Neuronal stem cell (in vitro differentiated cells): ENCODE measurements at regions not wholly inside any gene's neighbourhood (a gene's known extent, or its start where the extent isn't known, plus 50 kb on each side); places are given as distances from the start of the nearest gene placed in this dataset.

Source experiments
- DNase-seq: peaks from one replicate; pipeline ENCODE4 v3.0.0-alpha.2; 2013; ENCODE audit warnings: low spot score
- H2AFZ ChIP-seq: one replicate; pipeline ENCODE4 v1.6.1; 2013; ENCODE audit warnings: mild to moderate bottlenecking, low read length, inconsistent platforms
- H2AK5ac ChIP-seq: 2 replicates; pipeline ENCODE4 v1.6.1; 2013; ENCODE audit warnings: low read depth, mild to moderate bottlenecking, inconsistent platforms, low read length, moderate library complexity, mixed read lengths
- H2BK120ac ChIP-seq: 2 replicates; pipeline ENCODE4 v1.6.1; 2013; ENCODE audit warnings: low read depth, mild to moderate bottlenecking, inconsistent platforms, low read length, moderate library complexity, mixed read lengths
- H2BK12ac ChIP-seq: one replicate; pipeline ENCODE4 v1.6.1; 2013; ENCODE audit warnings: low read length, inconsistent platforms
- H2BK15ac ChIP-seq: 2 replicates; pipeline ENCODE4 v1.6.1; 2013; ENCODE audit warnings: mild to moderate bottlenecking, low read length, inconsistent platforms, mixed read lengths
- H2BK5ac ChIP-seq: one replicate; pipeline ENCODE4 v1.6.1; 2013; ENCODE audit warnings: inconsistent platforms, mild to moderate bottlenecking, low read length, moderate library complexity
- H3K14ac ChIP-seq: one replicate; pipeline ENCODE4 v1.6.1; 2013; ENCODE audit warnings: low read length, inconsistent platforms
- H3K18ac ChIP-seq: 2 replicates; pipeline ENCODE4 v1.6.1; 2013; ENCODE audit warnings: low read length, inconsistent platforms
- H3K23ac ChIP-seq: 2 replicates; pipeline ENCODE4 v1.6.1; 2013; ENCODE audit warnings: low read depth, mild to moderate bottlenecking, mixed read lengths, low read length, inconsistent platforms; ENCODE audit not compliant: poor library complexity
- H3K27ac ChIP-seq: replicated peaks from 3 replicates; pipeline ENCODE4 v1.5.1; 2013; ENCODE audit warnings: low read length, inconsistent platforms
- H3K27me3 ChIP-seq, 3 experiments: 2 replicates each; pipeline ENCODE4 v1.6.1; 2013; ENCODE audit warnings: low read length in 3 of 3, mild to moderate bottlenecking in 2 of 3, inconsistent platforms in 1 of 3, low read depth in 1 of 3, mixed read lengths in 1 of 3, moderate library complexity in 1 of 3; ENCODE audit not compliant: control insufficient read depth in 3 of 3, insufficient read depth in 3 of 3
- H3K36me3 ChIP-seq, 2 donors: replicated peaks in 1 of 2; 2 replicates each; pipeline ENCODE4 v1.6.1; 2013; ENCODE audit warnings: low read length in 2 of 2; ENCODE audit not compliant: control insufficient read depth in 2 of 2, insufficient read depth in 2 of 2
- H3K4ac ChIP-seq: 2 replicates; pipeline ENCODE4 v1.6.1; 2013; ENCODE audit warnings: inconsistent platforms, mild to moderate bottlenecking, low read length, moderate library complexity
- H3K4me1 ChIP-seq, 2 donors: 1 replicate in 1 of 2; 2 replicates in 1 of 2; pipeline ENCODE4 v1.6.1; 2013; ENCODE audit warnings: low read length in 2 of 2, low read depth in 1 of 2; ENCODE audit not compliant: control insufficient read depth in 2 of 2, insufficient read depth in 1 of 2
- H3K4me2 ChIP-seq: one replicate; pipeline ENCODE4 v1.6.1; 2013; ENCODE audit warnings: mild to moderate bottlenecking, low read length, inconsistent platforms; ENCODE audit not compliant: insufficient read depth, poor library complexity, severe bottlenecking
- H3K4me3 ChIP-seq, 2 donors: 2 replicates each; pipeline ENCODE4 v1.5.1; 2013; ENCODE audit warnings: low read length in 2 of 2, mild to moderate bottlenecking in 2 of 2, inconsistent platforms in 1 of 2, moderate library complexity in 1 of 2
- H3K79me1 ChIP-seq: one replicate; pipeline ENCODE4 v1.6.1; 2013; ENCODE audit warnings: low read depth, mild to moderate bottlenecking, inconsistent platforms, low read length, moderate library complexity
- H3K9ac ChIP-seq: one replicate; pipeline ENCODE4 v1.6.1; 2013; ENCODE audit warnings: mild to moderate bottlenecking, low read depth, low read length, inconsistent platforms; ENCODE audit not compliant: poor library complexity
- H3K9me3 ChIP-seq, 2 donors: replicated peaks in 1 of 2; 2 replicates each; pipeline versions ENCODE3 to v1.6.1; 2013; ENCODE audit warnings: low read length in 2 of 2, mild to moderate bottlenecking in 2 of 2, inconsistent platforms in 1 of 2, low read depth in 1 of 2, mixed read lengths in 1 of 2, moderate library complexity in 1 of 2; ENCODE audit not compliant: control insufficient read depth in 2 of 2, insufficient read depth in 1 of 2
- H4K8ac ChIP-seq: one replicate; pipeline ENCODE4 v1.6.1; 2013; ENCODE audit warnings: low read depth, mild to moderate bottlenecking, inconsistent platforms, low read length, moderate library complexity
- H4K91ac ChIP-seq: one replicate; pipeline ENCODE4 v1.6.1; 2013; ENCODE audit warnings: low read length, low read depth, mild to moderate bottlenecking, inconsistent platforms; ENCODE audit not compliant: poor library complexity
- WGBS, 2 donors: extraction: QIAGEN DNeasy Blood & Tissue Kit; methylation state at CpG; one replicate each; pipeline ENCODE4 v1.1.7; 2013; ENCODE audit warnings: missing lambda C conversion rate in 2 of 2, mixed read lengths in 1 of 2; ENCODE audit not compliant: insufficient read length in 2 of 2, insufficient replicate concordance in 1 of 2; ENCODE audit errors: extremely low coverage in 2 of 2; 5-methylcytosine and 5-hydroxymethylcytosine counted together

DNA sequence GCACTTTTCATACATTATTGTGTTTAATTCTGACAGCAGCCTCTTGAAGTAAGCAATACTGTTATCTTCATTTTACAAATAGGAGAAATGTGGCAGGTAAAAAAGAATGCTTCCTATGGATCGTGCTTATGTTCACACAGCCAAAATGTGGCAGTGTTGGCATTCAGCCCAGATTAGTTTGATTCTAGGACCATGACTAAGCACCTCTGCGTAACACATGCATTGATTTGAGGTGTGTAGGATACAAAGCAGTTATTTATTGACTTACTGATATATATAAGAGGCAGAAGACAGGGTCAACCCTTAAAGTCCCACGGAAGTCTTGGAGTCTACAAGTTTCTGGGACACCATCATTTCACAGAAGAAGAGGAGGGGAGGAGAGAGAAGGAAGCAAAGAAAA lies 1144.4 kb upstream of the GOT2 start:
- Histone ChIP-seq H3K14ac (no peak overlapping the region), H3K27ac (no peak overlapping the region), H2AK5ac (no peak overlapping the region), H3K9ac (no peak overlapping the region), H3K9me3 (no peaks in the 10 kb centered on the region), H2BK12ac (no peak overlapping the region), H2BK5ac (no peak overlapping the region), H4K8ac (no peak overlapping the region), H3K4ac (no peak overlapping the region), H3K23ac (no peak overlapping the region), H2AFZ (no peak overlapping the region), H3K36me3 (no peaks in the 10 kb centered on the region), H2BK15ac (no peak overlapping the region), H2BK120ac (no peak overlapping the region), H4K91ac (no peak overlapping the region), H3K27me3 (no peaks in the 10 kb centered on the region), H3K79me1 (no peaks in the 10 kb centered on the region), H3K18ac (no peak overlapping the region), H3K4me2 (no peak overlapping the region), H3K4me1 (peaks cover 0 to 4% of the 10 kb centered on the region in 2 donors), H3K4me3 (no peak overlapping the region)
- no CpG with 5 or more reads among the region's 3 CpGs for WGBS, 2 donors
- no peak for DNase-seq

DNA sequence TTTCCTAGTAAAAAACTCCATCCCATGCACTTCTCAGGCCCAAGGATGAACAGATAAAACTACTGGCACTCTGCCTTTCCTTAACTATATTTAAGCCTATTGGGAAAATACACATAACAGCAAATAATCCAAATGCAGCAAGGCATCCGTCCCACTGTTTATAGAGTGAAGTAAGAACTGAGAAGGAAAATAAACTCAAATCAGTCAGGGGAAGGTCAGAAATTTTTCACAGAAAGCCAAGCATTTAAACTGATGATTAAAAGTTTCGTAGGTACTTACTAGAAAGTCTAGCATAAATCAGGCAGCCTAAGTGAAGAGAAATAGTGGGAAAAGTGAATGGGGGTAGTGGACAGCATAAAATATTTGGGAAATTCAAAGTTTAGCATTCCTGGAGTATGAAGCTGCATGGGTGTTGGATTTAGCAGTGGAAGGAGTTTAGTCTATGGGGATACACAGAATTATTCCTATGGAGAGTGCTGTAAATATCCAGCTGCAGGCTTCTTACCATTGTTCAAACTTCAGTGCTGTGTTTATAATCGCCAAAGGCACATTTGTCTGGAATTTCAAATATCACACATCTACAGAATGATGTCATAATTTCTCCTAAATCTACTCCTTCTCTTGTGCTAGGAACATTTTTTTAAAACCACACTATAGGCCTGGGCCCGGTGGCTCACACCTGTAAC lies 1131.0 kb upstream of the GOT2 start:
- H3K23ac ChIP-seq: no peak overlapping the region
- no peak overlapping the region for H4K8ac ChIP-seq
- no peak overlapping the region for H3K27ac ChIP-seq
- no peak overlapping the region for H2BK120ac ChIP-seq
- no peak overlapping the region for H2BK12ac ChIP-seq
- no peak overlapping the region for H3K4ac ChIP-seq
- H2BK15ac ChIP-seq: no peak overlapping the region
- H3K18ac ChIP-seq: no peak overlapping the region
- no peak overlapping the region for H2AFZ ChIP-seq
- no peak for DNase-seq
- no peaks in the 10 kb centered on the region for H3K79me1 ChIP-seq
- H3K27me3 ChIP-seq: no peaks in the 10 kb centered on the region
- H3K36me3 ChIP-seq: no peaks in the 10 kb centered on the region
- H3K4me1 ChIP-seq: peaks cover 0 to 2% of the 10 kb centered on the region in 2 donors
- no peaks in the 10 kb centered on the region for H3K9me3 ChIP-seq
- H3K14ac ChIP-seq: no peak overlapping the region
- no peak overlapping the region for H2BK5ac ChIP-seq
- H3K4me3 ChIP-seq: no peak overlapping the region
- no peak overlapping the region for H2AK5ac ChIP-seq
- no peak overlapping the region for H3K9ac ChIP-seq
- no CpG with 5 or more reads among the region's 4 CpGs for WGBS, 2 donors
- H3K4me2 ChIP-seq: no peak overlapping the region
- H4K91ac ChIP-seq: no peak overlapping the region

DNA sequence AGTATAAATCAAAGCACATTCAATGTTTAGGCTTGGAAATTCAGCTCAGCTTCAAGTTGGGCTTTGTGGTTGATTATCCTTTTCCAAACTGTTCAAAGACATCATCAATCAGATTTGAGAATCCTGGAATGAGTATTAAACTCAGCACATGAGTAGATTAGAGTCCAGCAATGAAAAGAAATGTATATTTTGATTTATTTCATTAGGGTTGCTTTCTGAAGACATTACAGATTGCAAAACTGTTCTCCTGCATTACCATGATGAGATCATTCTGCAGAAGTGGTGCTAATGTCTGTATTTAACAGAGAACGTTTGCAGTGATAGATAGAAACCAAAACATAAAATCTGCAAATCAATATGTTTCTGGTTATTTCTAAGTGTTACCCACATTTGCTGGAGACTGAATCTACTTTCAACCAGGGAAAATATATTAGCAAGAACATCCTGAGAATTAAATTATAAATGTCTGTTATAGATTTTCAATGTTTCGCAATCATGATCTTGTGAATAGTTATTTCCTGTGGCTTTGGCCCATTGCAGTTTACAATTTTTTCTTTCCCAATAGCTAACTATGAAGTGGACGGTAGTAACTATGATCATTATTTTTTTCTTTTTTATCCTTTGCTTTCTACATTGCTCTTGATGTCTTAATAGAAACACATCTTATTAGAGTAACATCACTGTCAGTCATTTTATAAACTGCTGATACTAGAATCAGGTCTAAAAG lies 1125.7 kb upstream of the GOT2 start:
- H3K36me3 ChIP-seq: no peaks in the 10 kb centered on the region
- no CpG with 5 or more reads among the region's 3 CpGs for WGBS, 2 donors

GRCh38 chr16:59854846-59855439 lies 1120.8 kb upstream of the GOT2 start:
- Histone ChIP-seq H3K18ac (no peak overlapping the region), H2AFZ (no peak overlapping the region), H3K79me1 (no peaks in the 10 kb centered on the region), H3K4me2 (no peak overlapping the region), H2BK5ac (no peak overlapping the region), H3K4ac (no peak overlapping the region), H2BK15ac (no peak overlapping the region), H3K36me3 (no peaks in the 10 kb centered on the region), H4K91ac (no peak overlapping the region), H2BK120ac (no peak overlapping the region), H3K9ac (no peak overlapping the region), H3K27ac (no peak overlapping the region), H3K27me3 (no peaks in the 10 kb centered on the region), H3K4me3 (no peak overlapping the region), H3K4me1 (no peaks in the 10 kb centered on the region), H2BK12ac (no peak overlapping the region), H3K23ac (no peak overlapping the region), H2AK5ac (no peak overlapping the region), H3K9me3 (no peaks in the 10 kb centered on the region), H3K14ac (no peak overlapping the region), H4K8ac (no peak overlapping the region)
- no CpG with 5 or more reads among the region's 4 CpGs for WGBS, 2 donors
- no peak for DNase-seq

More for the DNA sequence above, 1125.7 kb upstream of the GOT2 start:
- H3K9me3 ChIP-seq: no peaks in the 10 kb centered on the region
- no peak overlapping the region for H3K4me2 ChIP-seq
- H3K27ac ChIP-seq: no peak overlapping the region
- no peak overlapping the region for H2BK12ac ChIP-seq
- H3K4me3 ChIP-seq: no peak overlapping the region
- no peak overlapping the region for H2AK5ac ChIP-seq
- no peak overlapping the region for H3K14ac ChIP-seq
- H2AFZ ChIP-seq: no peak overlapping the region
- no peak overlapping the region for H2BK120ac ChIP-seq
- H3K79me1 ChIP-seq: no peaks in the 10 kb centered on the region
- H3K9ac ChIP-seq: no peak overlapping the region
- H4K91ac ChIP-seq: no peak overlapping the region
- no peaks in the 10 kb centered on the region for H3K27me3 ChIP-seq
- no peak overlapping the region for H3K4ac ChIP-seq
- no peak overlapping the region for H2BK5ac ChIP-seq
- no peak overlapping the region for H3K18ac ChIP-seq
- no peak overlapping the region for H3K23ac ChIP-seq
- H4K8ac ChIP-seq: no peak overlapping the region
- H2BK15ac ChIP-seq: no peak overlapping the region
- no peak for DNase-seq
- H3K4me1 ChIP-seq: no peaks in the 10 kb centered on the region
